GM18508 (cell line): ENCODE measurements at regions not wholly inside any gene's neighbourhood (a gene's known extent, or its start where the extent isn't known, plus 50 kb on each side); places are given as distances from the start of the nearest gene placed in this dataset.
"Not testable (repeated sequence)": the region's sequence is repeated elsewhere in the genome, so short reads cannot be mapped to it uniquely, and the experiment has no call there.

Source experiments
- ATAC-seq: cut with Tn5 transposase; IDR thresholded peaks from one replicate; pipeline ENCODE4 v1.9.1; 2021; ENCODE audit warnings: moderate number of reproducible peaks; ENCODE audit not compliant: insufficient read depth, unreplicated experiment

GRCh38 chr7:17043012-17043877 is 161.5 kb upstream of the AGR3 start:
- no peak for ATAC-seq

GRCh38 chr7:17044396-17044795 is 162.6 kb upstream of the AGR3 start:
- ATAC-seq = no peak

GRCh38 chr7:17044861-17045260 is 163.1 kb upstream of the AGR3 start:
- ATAC-seq = no peak

- ATAC-seq = no peak
Observed at GRCh38 chr7:17046259-17046658, 164.5 kb upstream of the AGR3 start.

GRCh38 chr7:17046666-17047065 is 164.9 kb upstream of the AGR3 start:
- no peak for ATAC-seq

GRCh38 chr7:17053164-17053563 is 171.4 kb upstream of the AGR3 start:
- not testable (repeated sequence) for ATAC-seq

- no peak for ATAC-seq
Observed at GRCh38 chr7:17054206-17054605, 172.4 kb upstream of the AGR3 start.

GRCh38 chr7:17054836-17055235 is 173.1 kb upstream of the AGR3 start:
- no peak for ATAC-seq

GRCh38 chr7:17055596-17055995 is 173.8 kb upstream of the AGR3 start:
- no peak for ATAC-seq

GRCh38 chr7:17056491-17057142 is 174.8 kb upstream of the AGR3 start:
- ATAC-seq = no peak

- no peak for ATAC-seq
Observed at GRCh38 chr7:17057143-17057509, 175.3 kb upstream of the AGR3 start.

GRCh38 chr7:17058568-17058967 is 176.8 kb upstream of the AGR3 start:
- ATAC-seq = no peak

GRCh38 chr7:17060051-17060450 is 178.3 kb upstream of the AGR3 start:
- no peak for ATAC-seq

- ATAC-seq = no peak
Observed at GRCh38 chr7:17061443-17061842, 179.7 kb upstream of the AGR3 start.

GRCh38 chr7:17062151-17063044 is 180.6 kb upstream of the AGR3 start:
- ATAC-seq = no peak

- no peak for ATAC-seq
Observed at GRCh38 chr7:17063045-17063383, 181.2 kb upstream of the AGR3 start.

- ATAC-seq = no peak
Observed at GRCh38 chr7:17067691-17068090, 185.9 kb upstream of the AGR3 start.

GRCh38 chr7:17069146-17069545 is 187.4 kb upstream of the AGR3 start:
- no peak for ATAC-seq

GRCh38 chr7:17070231-17070708 is 188.5 kb upstream of the AGR3 start:
- no peak for ATAC-seq

GRCh38 chr7:17071866-17072265 is 190.1 kb upstream of the AGR3 start:
- ATAC-seq = peak; percentile 79
